HL-60 (cell line): ENCODE measurements at regions not wholly inside any gene's neighbourhood (a gene's known extent, or its start where the extent isn't known, plus 50 kb on each side); places are given as distances from the start of the nearest gene placed in this dataset.

Experiments used
- CTCF ChIP-seq: IDR thresholded peaks from one replicate; pipeline ENCODE4 v1.5.1; 2011; ENCODE audit warnings: low read length, control low read depth, inconsistent platforms; ENCODE audit not compliant: insufficient read depth
- GABPA ChIP-seq: IDR thresholded peaks from 2 replicates; pipeline ENCODE4 v1.6.1; 2012; ENCODE audit warnings: low read depth
- POLR2AphosphoS5 ChIP-seq: IDR thresholded peaks from 2 replicates; pipeline ENCODE4 v1.6.1; 2012; ENCODE audit warnings: low read depth
- SPI1 ChIP-seq: IDR thresholded peaks from 2 replicates; pipeline ENCODE4 v1.6.1; 2012; ENCODE audit warnings: low read depth, mild to moderate bottlenecking, borderline replicate concordance

- TF ChIP-seq CTCF: no peak
- TF ChIP-seq GABPA: no peak
- no peak for TF ChIP-seq POLR2AphosphoS5
- no peak for TF ChIP-seq SPI1
These were observed 156.5 kb upstream of the EEA1 start for GRCh38 chr12:93085383-93086287.
